Fibroblast of gingiva (primary cell): ENCODE measurements at regions not wholly inside any gene's neighbourhood (a gene's known extent, or its start where the extent isn't known, plus 50 kb on each side); places are given as distances from the start of the nearest gene placed in this dataset.
"Not testable (repeated sequence)": the region's sequence is repeated elsewhere in the genome, so short reads cannot be mapped to it uniquely, and the experiment has no call there.

Experiments
- DNase-seq: peaks from one replicate; pipeline ENCODE4 v3.0.0-alpha.2; 2011; ENCODE audit warnings: low read depth

DNA sequence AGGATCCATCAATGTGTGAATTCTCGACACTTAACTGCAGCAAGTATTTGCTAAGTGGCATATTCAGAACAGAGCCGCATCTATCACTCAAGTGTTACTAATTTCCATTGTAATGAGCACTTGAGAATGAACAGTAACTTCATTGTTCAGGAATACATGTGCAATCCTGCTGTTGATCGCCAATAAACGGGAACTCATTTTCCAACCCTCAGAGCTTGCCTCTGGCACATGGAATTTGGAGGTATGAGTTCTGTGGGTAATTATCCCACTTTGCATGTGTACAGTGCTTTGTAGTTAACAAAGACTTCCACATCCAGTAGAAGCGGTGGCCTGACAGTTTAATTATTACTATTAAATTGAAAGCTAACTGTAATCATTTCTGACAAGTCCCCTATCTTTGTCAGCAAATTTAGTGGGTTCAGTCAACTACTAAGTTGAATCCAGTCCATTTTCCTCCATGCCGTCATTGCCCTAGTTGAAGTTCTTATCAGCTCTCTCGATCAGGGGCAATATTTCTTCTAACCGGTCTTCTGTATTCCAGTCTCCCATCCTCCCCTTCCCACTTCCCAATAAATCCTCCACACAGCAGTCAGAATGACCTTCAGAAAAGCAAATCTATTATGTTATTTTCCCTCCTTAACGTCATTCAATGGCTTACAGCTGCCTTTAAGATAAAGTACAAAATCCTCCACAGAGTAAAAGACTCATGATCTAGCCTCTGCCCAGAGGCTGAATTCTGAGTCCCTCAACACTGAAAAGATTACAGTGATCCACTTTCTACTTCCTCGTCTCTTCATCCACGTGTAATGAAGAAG lies 62.4 kb upstream of the GBA3 start:
- DNase-seq = not testable (repeated sequence)

DNA sequence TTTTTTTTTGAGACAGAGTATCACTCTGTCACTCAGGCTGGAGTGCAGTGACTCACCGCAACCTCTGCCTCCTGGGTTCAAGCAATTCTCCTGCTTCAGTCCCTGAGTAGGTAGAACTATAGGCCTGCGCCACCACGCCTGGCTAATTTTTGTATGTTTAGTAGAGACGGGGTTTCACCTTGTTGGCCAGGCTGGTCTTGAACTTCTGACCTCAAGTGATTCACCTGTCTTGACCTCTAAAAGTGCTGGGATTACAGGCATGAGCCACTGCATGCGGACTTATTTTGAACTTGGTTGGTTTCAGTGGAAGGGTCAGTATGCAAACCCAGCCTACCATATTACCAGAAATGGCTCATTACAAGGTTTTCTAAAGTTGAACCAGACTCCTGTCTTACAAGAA lies 61.6 kb upstream of the GBA3 start:
- not testable (repeated sequence) for DNase-seq

DNA sequence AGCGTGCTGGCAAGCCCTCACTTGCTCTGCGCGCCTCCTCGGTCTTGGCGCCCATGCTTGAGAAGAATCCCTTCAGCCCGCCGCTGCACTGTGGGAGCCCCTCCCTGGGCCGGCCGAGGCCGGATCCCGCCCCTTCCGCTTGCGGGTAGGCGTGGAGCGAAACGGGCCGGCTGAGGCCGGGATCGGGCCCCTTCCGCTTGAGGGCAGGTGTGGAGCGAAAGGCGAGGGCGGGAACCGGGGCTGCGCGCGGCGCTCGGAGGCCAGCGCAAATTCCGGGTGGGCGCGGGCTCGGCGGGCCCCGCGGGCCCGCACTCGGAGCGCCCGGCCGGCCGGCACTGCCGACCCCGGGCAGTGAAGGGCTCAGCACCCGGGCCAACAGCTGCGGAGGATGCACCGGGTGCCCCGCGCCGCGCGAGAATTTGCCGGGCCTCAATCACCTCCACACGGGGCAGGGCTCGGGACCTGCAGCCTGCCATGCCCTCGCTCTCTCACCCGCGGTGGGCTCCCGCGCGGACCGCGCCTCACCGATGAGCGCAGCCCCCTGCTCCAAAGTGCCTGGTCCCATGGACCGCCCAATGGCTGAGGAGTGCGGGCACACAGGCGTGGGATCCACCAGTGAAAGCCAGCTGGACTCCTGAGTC lies 58.1 kb upstream of the GBA3 start:
- no peak for DNase-seq

GRCh38 chr4:22635182-22635549 lies 57.6 kb upstream of the GBA3 start:
- DNase-seq = not testable (repeated sequence)

DNA sequence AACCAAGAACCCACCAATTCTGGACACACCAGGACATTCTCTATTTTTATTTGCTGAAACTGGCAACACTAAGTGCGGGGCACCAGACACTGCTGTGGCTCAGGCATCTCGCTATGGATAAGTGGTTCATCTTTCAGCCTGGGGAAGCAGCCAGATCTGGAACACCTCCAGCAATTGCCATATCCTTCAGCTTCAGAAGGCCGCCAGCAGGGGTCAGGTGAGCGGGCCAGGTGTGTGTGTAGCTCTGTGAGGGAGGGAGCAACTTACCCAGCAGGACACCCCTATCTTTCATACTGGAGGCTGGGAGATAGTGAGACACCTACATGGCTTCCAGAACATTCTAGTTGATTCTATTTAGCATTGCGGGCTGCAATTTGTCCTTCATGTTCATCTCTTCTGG lies 57.0 kb upstream of the GBA3 start:
- no peak for DNase-seq

- no peak for DNase-seq
These were observed 55.4 kb upstream of the GBA3 start for GRCh38 chr4:22637306-22637705.
